NCI-H460 (cell line): ENCODE measurements at regions not wholly inside any gene's neighbourhood (a gene's known extent, or its start where the extent isn't known, plus 50 kb on each side); places are given as distances from the start of the nearest gene placed in this dataset.
A peak's percentile ranks its signal among the peaks of the same experiment; 100 is the strongest.

Source experiments
- DNase-seq: peaks from one replicate; pipeline ENCODE4 v3.0.0-alpha.2; 2016; ENCODE audit warnings: low read depth; ENCODE audit errors: extremely low read depth

- no peak for DNase-seq
Measured at GRCh38 chr18:44259610-44260009, 421.1 kb upstream of the SETBP1 start.

GRCh38 chr18:44265437-44265836 is 415.3 kb upstream of the SETBP1 start:
- DNase-seq = no peak

GRCh38 chr18:44273298-44273697 is 407.4 kb upstream of the SETBP1 start:
- no peak for DNase-seq

GRCh38 chr18:44280479-44280878 is 400.2 kb upstream of the SETBP1 start:
- DNase-seq = no peak

GRCh38 chr18:44286049-44286448 is 394.6 kb upstream of the SETBP1 start:
- no peak for DNase-seq

- DNase-seq = no peak
Measured at GRCh38 chr18:44290366-44290977, 390.2 kb upstream of the SETBP1 start.

- DNase-seq = no peak
Measured at GRCh38 chr18:44298566-44298965, 382.1 kb upstream of the SETBP1 start.

- no peak for DNase-seq
Measured at GRCh38 chr18:44309185-44309584, 371.5 kb upstream of the SETBP1 start.

- DNase-seq = no peak
Measured at GRCh38 chr18:44320619-44321460, 359.8 kb upstream of the SETBP1 start.

GRCh38 chr18:44321868-44322590 is 358.7 kb upstream of the SETBP1 start:
- no peak for DNase-seq

- DNase-seq = no peak
Measured at GRCh38 chr18:44323125-44323524, 357.6 kb upstream of the SETBP1 start.

- no peak for DNase-seq
Measured at GRCh38 chr18:44324361-44324760, 356.3 kb upstream of the SETBP1 start.

- peak; percentile 36 for DNase-seq
Measured at GRCh38 chr18:44325903-44326635, 354.6 kb upstream of the SETBP1 start.

GRCh38 chr18:44331656-44332570 is 348.8 kb upstream of the SETBP1 start:
- no peak for DNase-seq

GRCh38 chr18:44341759-44342158 is 338.9 kb upstream of the SETBP1 start:
- DNase-seq = no peak

GRCh38 chr18:44342162-44342561 is 338.5 kb upstream of the SETBP1 start:
- DNase-seq = no peak

- DNase-seq = no peak
Measured at GRCh38 chr18:44342946-44343345, 337.7 kb upstream of the SETBP1 start.

GRCh38 chr18:44343570-44343969 is 337.1 kb upstream of the SETBP1 start:
- no peak for DNase-seq

- DNase-seq = no peak
Measured at GRCh38 chr18:44356566-44357157, 324.0 kb upstream of the SETBP1 start.
